ENCODE measurements at regions not wholly inside any gene's neighbourhood (a gene's known extent, or its start where the extent isn't known, plus 50 kb on each side); places are given as distances from the start of the nearest gene placed in this dataset.

DNA sequence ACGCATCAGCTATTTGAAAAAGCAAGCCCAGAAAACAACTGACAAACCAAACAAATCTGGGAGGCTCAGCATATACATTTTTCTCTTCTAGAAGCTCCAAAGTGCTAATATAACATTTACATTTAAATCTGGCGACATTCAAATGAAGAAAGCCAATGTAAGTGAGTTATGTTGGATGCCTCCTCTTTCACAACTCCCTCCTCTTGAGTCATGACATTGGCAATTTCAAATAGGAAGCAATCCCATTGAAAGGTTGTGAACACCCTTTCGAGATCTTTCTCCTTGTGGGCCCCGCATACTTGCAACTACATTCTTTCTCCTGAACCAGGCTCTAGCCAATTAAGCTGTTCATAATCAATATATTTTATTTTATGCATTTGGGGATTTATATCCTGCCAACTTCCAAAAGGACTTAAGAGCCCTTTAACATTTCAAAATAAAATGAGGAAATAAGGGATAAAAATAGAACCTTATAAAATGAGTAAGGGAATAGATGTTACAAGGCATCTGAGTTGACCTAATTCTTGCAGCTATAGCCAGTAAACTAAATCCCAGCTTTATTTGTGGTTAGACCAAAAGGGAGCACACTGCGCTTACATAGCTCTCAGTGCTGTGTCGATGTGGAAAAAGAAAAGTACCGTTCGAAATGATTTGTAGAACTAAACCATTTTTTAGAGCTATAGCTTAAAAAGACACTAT is 129.5 kb upstream of the SESN3 start:
- TF ChIP-seq POLR2AphosphoS5 (IDR thresholded peaks at IDR 0.05; ENCODE audit: low read depth, low read length) (no peak), KDM5A (IDR thresholded peaks at IDR 0.05; ENCODE audit: low read length) (no peak), TBP (IDR thresholded peaks at IDR 0.05; ENCODE audit: low read depth, low read length) (no peak), JUN (IDR thresholded peaks at IDR 0.05; ENCODE audit: low read depth, low read length) (no peak), EZH2 (IDR thresholded peaks at IDR 0.05; ENCODE audit: low read depth, low read length, severe bottlenecking) (no peak), SP1 (IDR thresholded peaks at IDR 0.05; ENCODE audit: low read depth, low read length) (no peak), TEAD4 (IDR thresholded peaks at IDR 0.05; ENCODE audit: low read depth, low read length) (no peak), POLR2A (IDR thresholded peaks at IDR 0.05; ENCODE audit: control extremely low read depth in 1 of 2, low read depth in 2 of 2, low read length in 2 of 2) (no peak), SP2 (IDR thresholded peaks at IDR 0.05; ENCODE audit: low read length) (no peak), CREB1 (IDR thresholded peaks at IDR 0.05) (no peak)
- TF ChIP-seq, protein P1, sequence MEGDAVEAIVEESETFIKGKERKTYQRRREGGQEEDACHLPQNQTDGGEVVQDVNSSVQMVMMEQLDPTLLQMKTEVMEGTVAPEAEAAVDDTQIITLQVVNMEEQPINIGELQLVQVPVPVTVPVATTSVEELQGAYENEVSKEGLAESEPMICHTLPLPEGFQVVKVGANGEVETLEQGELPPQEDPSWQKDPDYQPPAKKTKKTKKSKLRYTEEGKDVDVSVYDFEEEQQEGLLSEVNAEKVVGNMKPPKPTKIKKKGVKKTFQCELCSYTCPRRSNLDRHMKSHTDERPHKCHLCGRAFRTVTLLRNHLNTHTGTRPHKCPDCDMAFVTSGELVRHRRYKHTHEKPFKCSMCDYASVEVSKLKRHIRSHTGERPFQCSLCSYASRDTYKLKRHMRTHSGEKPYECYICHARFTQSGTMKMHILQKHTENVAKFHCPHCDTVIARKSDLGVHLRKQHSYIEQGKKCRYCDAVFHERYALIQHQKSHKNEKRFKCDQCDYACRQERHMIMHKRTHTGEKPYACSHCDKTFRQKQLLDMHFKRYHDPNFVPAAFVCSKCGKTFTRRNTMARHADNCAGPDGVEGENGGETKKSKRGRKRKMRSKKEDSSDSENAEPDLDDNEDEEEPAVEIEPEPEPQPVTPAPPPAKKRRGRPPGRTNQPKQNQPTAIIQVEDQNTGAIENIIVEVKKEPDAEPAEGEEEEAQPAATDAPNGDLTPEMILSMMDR (IDR thresholded peaks at IDR 0.05; ENCODE audit: control extremely low read depth in 1 of 3, insufficient read depth in 1 of 3, low read depth in 1 of 3, low read length in 3 of 3): no peak
